Neural cell (in vitro differentiated cells): ENCODE measurements at regions not wholly inside any gene's neighbourhood (a gene's known extent, or its start where the extent isn't known, plus 50 kb on each side); places are given as distances from the start of the nearest gene placed in this dataset.

Experiments
- H2AFZ ChIP-seq: fragments of 200-600, 300-800 bp; sonication (generic), shearing (Covaris generic); 2 replicates; pipeline ENCODE4 v1.6.0; 2014; ENCODE audit warnings: low read depth, mild to moderate bottlenecking, antibody characterized with exemption, low read length, moderate library complexity
- H3F3A ChIP-seq: fragments of 200-600 bp; shearing (Covaris generic); 2 replicates; pipeline ENCODE4 v1.6.1; 2016; ENCODE audit warnings: mild to moderate bottlenecking, moderate library complexity, mixed read lengths, antibody characterized with exemption, low read length; ENCODE audit not compliant: insufficient read depth, poor library complexity, severe bottlenecking
- H3K27ac ChIP-seq: fragments of 200-600, 300-800 bp; sonication (generic), shearing (Covaris generic); 2 replicates; pipeline ENCODE4 v1.5.1; 2014; ENCODE audit warnings: mild to moderate bottlenecking, low read length, moderate library complexity
- H3K27me3 ChIP-seq: fragments of 300-800, 200-600 bp; sonication (generic), shearing (Covaris generic); 2 replicates; pipeline ENCODE4 v1.6.0; 2014; ENCODE audit warnings: mild to moderate bottlenecking, low read depth, low read length, moderate library complexity; ENCODE audit not compliant: insufficient read depth
- H3K36me3 ChIP-seq: fragments of 300-800, 200-600 bp; sonication (generic), shearing (Covaris generic); 2 replicates; pipeline ENCODE4 v1.5.1; 2014; ENCODE audit warnings: mild to moderate bottlenecking, antibody characterized with exemption, low read length, moderate library complexity; ENCODE audit not compliant: insufficient read depth
- H3K4me2 ChIP-seq: fragments of 300-800, 200-600 bp; sonication (generic), shearing (Covaris generic); 2 replicates; pipeline ENCODE4 v1.6.0; 2014; ENCODE audit warnings: mild to moderate bottlenecking, low read length
- H3K4me3 ChIP-seq: fragments of 300-800, 200-600 bp; sonication (generic), shearing (Covaris generic); 2 replicates; pipeline ENCODE4 v1.5.1; 2014; ENCODE audit warnings: mild to moderate bottlenecking, low read length, moderate library complexity
- H3K79me2 ChIP-seq: fragments of 200-600 bp; shearing (Covaris generic); replicated peaks from 2 replicates; pipeline ENCODE4 v1.6.0; 2014; ENCODE audit warnings: mild to moderate bottlenecking, low read length, moderate library complexity; ENCODE audit not compliant: insufficient read depth
- H3K9ac ChIP-seq: fragments of 300-800, 200-600 bp; sonication (generic), shearing (Covaris generic); 2 replicates; pipeline ENCODE4 v1.6.1; 2016; ENCODE audit warnings: mild to moderate bottlenecking, low read length, mixed read lengths
- H3K9me2 ChIP-seq: fragments of 200-600 bp; shearing (Covaris generic); 2 replicates; pipeline ENCODE4 v1.6.1; 2016; ENCODE audit warnings: mild to moderate bottlenecking, low read length, mixed read lengths; ENCODE audit not compliant: insufficient read depth
- H3K9me3 ChIP-seq: fragments of 200-600, 300-800 bp; sonication (generic), shearing (Covaris generic); 2 replicates; pipeline ENCODE4 v1.6.1; 2016; ENCODE audit warnings: mild to moderate bottlenecking, mixed run types, low read length, moderate library complexity, mixed read lengths
- H4K20me1 ChIP-seq: fragments of 200-600 bp; shearing (Covaris generic); 2 replicates; pipeline ENCODE4 v1.6.1; 2016; ENCODE audit warnings: mild to moderate bottlenecking, mixed run types; ENCODE audit not compliant: insufficient read depth
- CTCF ChIP-seq: fragments of 450-650 bp; IDR thresholded peaks from 2 replicates; pipeline ENCODE4 v1.5.1; 2014; ENCODE audit warnings: antibody characterized with exemption, mild to moderate bottlenecking, moderate library complexity; ENCODE audit not compliant: poor library complexity, severe bottlenecking
- EP300 ChIP-seq: fragments of 450-650 bp; conservative IDR thresholded peaks from 2 replicates; pipeline ENCODE4 v1.6.1; 2014; ENCODE audit warnings: antibody characterized with exemption, mild to moderate bottlenecking, moderate library complexity; ENCODE audit not compliant: poor library complexity, severe bottlenecking
- EZH2 ChIP-seq: fragments of 200-600, 300-800 bp; shearing (Covaris generic), sonication (generic); IDR thresholded peaks from 2 replicates; pipeline ENCODE4 v1.6.1; 2014; ENCODE audit warnings: antibody characterized with exemption, low read length, borderline replicate concordance, mild to moderate bottlenecking; ENCODE audit not compliant: insufficient read depth, poor library complexity, severe bottlenecking
- MXI1 ChIP-seq: fragments of 450-650 bp; conservative IDR thresholded peaks from 2 replicates; pipeline ENCODE4 v1.6.1; 2014; ENCODE audit warnings: antibody characterized with exemption, mild to moderate bottlenecking; ENCODE audit not compliant: poor library complexity, severe bottlenecking
- POLR2AphosphoS5 ChIP-seq: IDR thresholded peaks from 2 replicates; pipeline ENCODE4 v1.6.1; 2012
- RAD21 ChIP-seq: fragments of 450-650 bp; conservative IDR thresholded peaks from 2 replicates; pipeline ENCODE4 v1.6.1; 2014; ENCODE audit warnings: antibody characterized with exemption, mild to moderate bottlenecking, moderate library complexity
- SMC3 ChIP-seq: fragments of 450-650 bp; conservative IDR thresholded peaks from 2 replicates; pipeline ENCODE4 v1.6.1; 2014; ENCODE audit warnings: antibody characterized with exemption, mild to moderate bottlenecking, moderate library complexity; ENCODE audit not compliant: poor library complexity
- TAF1 ChIP-seq: IDR thresholded peaks from 2 replicates; pipeline ENCODE4 v1.6.1; 2012; ENCODE audit warnings: low read depth
- TF ChIP-seq, protein P1 (sequence below): IDR thresholded peaks from 2 replicates; pipeline ENCODE4 v1.6.1; 2012; ENCODE audit warnings: borderline replicate concordance

DNA sequence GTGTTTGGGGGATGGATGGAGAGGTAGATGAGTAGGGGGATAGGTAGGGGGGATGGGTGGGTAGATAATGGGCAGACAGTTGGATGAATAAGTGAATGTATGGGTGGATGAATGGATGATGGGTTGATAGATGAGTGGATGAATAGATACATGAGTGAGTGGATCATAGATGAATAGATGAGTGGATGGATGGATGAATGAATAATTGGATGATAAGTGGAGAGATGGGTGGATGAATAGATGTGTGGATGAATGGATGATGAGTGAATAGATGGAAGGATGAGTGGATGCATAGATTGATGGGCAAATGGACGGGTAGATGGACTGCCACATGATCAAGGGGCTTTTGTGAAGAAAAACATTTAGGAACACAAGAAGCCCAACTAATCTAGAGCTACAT lies 133.3 kb upstream of the F3 start:
- Histone ChIP-seq H3K27ac (no peak overlapping the region), H3K36me3 (no peaks in the 10 kb centered on the region), H3K9ac (no peak overlapping the region), H3K4me3 (no peak overlapping the region), H4K20me1 (no peaks in the 10 kb centered on the region), H3F3A (no peaks in the 10 kb centered on the region), H2AFZ (no peak overlapping the region), H3K79me2 (no peaks in the 10 kb centered on the region), H3K9me2 (no peaks in the 10 kb centered on the region), H3K4me2 (no peak overlapping the region), H3K27me3 (no peaks in the 10 kb centered on the region), H3K9me3 (no peaks in the 10 kb centered on the region)
- TF ChIP-seq EZH2 (no peak), TAF1 (no peak), MXI1 (no peak), POLR2AphosphoS5 (no peak), CTCF (no peak), EP300 (no peak), RAD21 (no peak), SMC3 (no peak)
- TF ChIP-seq, protein P1, sequence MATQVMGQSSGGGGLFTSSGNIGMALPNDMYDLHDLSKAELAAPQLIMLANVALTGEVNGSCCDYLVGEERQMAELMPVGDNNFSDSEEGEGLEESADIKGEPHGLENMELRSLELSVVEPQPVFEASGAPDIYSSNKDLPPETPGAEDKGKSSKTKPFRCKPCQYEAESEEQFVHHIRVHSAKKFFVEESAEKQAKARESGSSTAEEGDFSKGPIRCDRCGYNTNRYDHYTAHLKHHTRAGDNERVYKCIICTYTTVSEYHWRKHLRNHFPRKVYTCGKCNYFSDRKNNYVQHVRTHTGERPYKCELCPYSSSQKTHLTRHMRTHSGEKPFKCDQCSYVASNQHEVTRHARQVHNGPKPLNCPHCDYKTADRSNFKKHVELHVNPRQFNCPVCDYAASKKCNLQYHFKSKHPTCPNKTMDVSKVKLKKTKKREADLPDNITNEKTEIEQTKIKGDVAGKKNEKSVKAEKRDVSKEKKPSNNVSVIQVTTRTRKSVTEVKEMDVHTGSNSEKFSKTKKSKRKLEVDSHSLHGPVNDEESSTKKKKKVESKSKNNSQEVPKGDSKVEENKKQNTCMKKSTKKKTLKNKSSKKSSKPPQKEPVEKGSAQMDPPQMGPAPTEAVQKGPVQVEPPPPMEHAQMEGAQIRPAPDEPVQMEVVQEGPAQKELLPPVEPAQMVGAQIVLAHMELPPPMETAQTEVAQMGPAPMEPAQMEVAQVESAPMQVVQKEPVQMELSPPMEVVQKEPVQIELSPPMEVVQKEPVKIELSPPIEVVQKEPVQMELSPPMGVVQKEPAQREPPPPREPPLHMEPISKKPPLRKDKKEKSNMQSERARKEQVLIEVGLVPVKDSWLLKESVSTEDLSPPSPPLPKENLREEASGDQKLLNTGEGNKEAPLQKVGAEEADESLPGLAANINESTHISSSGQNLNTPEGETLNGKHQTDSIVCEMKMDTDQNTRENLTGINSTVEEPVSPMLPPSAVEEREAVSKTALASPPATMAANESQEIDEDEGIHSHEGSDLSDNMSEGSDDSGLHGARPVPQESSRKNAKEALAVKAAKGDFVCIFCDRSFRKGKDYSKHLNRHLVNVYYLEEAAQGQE, result no peak

GRCh38 chr1:94672934-94673333 lies 131.4 kb upstream of the F3 start:
- Histone ChIP-seq H3K4me3 (no peak overlapping the region), H2AFZ (no peak overlapping the region), H3F3A (no peaks in the 10 kb centered on the region), H3K27me3 (no peaks in the 10 kb centered on the region), H3K9me3 (no peaks in the 10 kb centered on the region), H3K79me2 (no peaks in the 10 kb centered on the region), H3K4me2 (no peak overlapping the region), H3K9ac (no peak overlapping the region), H3K36me3 (no peaks in the 10 kb centered on the region), H3K9me2 (no peaks in the 10 kb centered on the region), H4K20me1 (no peaks in the 10 kb centered on the region), H3K27ac (no peak overlapping the region)
- TF ChIP-seq, protein P1, result no peak
- TF ChIP-seq EZH2 (no peak), EP300 (no peak), TAF1 (no peak), RAD21 (no peak), SMC3 (no peak), MXI1 (no peak), CTCF (no peak), POLR2AphosphoS5 (no peak)
